WTC11 (cell line): ENCODE measurements at regions not wholly inside any gene's neighbourhood (a gene's known extent, or its start where the extent isn't known, plus 50 kb on each side); places are given as distances from the start of the nearest gene placed in this dataset.

Experiments used
- ATF6 ChIP-seq: sonication (generic); formaldehyde crosslinking; IDR thresholded peaks from 2 replicates; pipeline ENCODE4 v1.8.1; 2023; ENCODE audit warnings: mild to moderate bottlenecking, missing genetic modification reagents
- CTCF ChIP-seq: fragments of 200-600 bp; IDR thresholded peaks from 2 replicates; pipeline ENCODE4 v1.8.0; 2022; ENCODE audit warnings: antibody characterized with exemption
- MAX ChIP-seq: sonication (generic); formaldehyde crosslinking; IDR thresholded peaks from 2 replicates; pipeline ENCODE4 v1.8.0; 2022; ENCODE audit warnings: mild to moderate bottlenecking, missing genetic modification reagents
- NR2C2 ChIP-seq: sonication (generic); formaldehyde crosslinking; IDR thresholded peaks from 2 replicates; pipeline ENCODE4 v1.8.0; 2022; ENCODE audit warnings: mild to moderate bottlenecking, missing genetic modification reagents

- no peak for TF ChIP-seq MAX (CRISPR knock-in tag)
- TF ChIP-seq CTCF = no peak
- TF ChIP-seq NR2C2 (CRISPR knock-in tag) = no peak
- TF ChIP-seq ATF6 (CRISPR knock-in tag) = no peak
Measured at GRCh38 chr3:71940486-71940885, 155.5 kb upstream of the PROK2 start.
